A673 (cell line): ENCODE measurements at regions not wholly inside any gene's neighbourhood (a gene's known extent, or its start where the extent isn't known, plus 50 kb on each side); places are given as distances from the start of the nearest gene placed in this dataset.
A peak's percentile ranks its signal among the peaks of the same experiment; 100 is the strongest.

Experiments used
- BruUV-seq: library from RNA; stranded (reverse); fragments of 400-500 nt; replicated peaks from 2 replicates; lab custom pipeline; 2021; lab: Mats Ljungman, UMichigan
- CTCF ChIA-PET: fragments of 300-600 bp; sonication (Branson Sonifier 250); formaldehyde crosslinking; loops from one replicate; lab custom pipeline; 2022; ENCODE audit warnings: antibody characterized with exemption; lab: Charles Lee
- POLR2A ChIA-PET: fragments of 300-600 bp; sonication (Branson Sonifier 250); formaldehyde crosslinking; loops from one replicate; lab custom pipeline; 2022; ENCODE audit warnings: antibody characterized with exemption; ENCODE audit not compliant: low non-redundant PET; lab: Charles Lee
- DNase-seq: peaks from one replicate; pipeline ENCODE4 v3.0.0-alpha.2; 2015; ENCODE audit warnings: low spot score
- H3K27ac ChIP-seq: fragments of 200-600 bp; sonication (generic); 2 replicates; pipeline ENCODE4 v1.5.1; 2016; ENCODE audit warnings: mixed run types, low read depth, mild to moderate bottlenecking, mixed read lengths, antibody characterized with exemption, low read length; ENCODE audit not compliant: poor library complexity, severe bottlenecking
- H3K27me3 ChIP-seq: fragments of 200-600 bp; sonication (generic); replicated peaks from 2 replicates; pipeline ENCODE4 v1.6.1; 2017; ENCODE audit warnings: mixed run types, low read depth, mild to moderate bottlenecking, mixed read lengths, antibody characterized with exemption, low read length; ENCODE audit not compliant: insufficient read depth, poor library complexity
- H3K36me3 ChIP-seq: fragments of 200-600 bp; sonication (generic); 2 replicates; pipeline ENCODE4 v1.6.1; 2016; ENCODE audit warnings: mixed run types, mild to moderate bottlenecking, mixed read lengths, antibody characterized with exemption, low read length; ENCODE audit not compliant: insufficient read depth, poor library complexity, severe bottlenecking
- H3K4me1 ChIP-seq: fragments of 200-600 bp; sonication (generic); 2 replicates; pipeline ENCODE4 v1.6.1; 2017; ENCODE audit warnings: mixed run types, mild to moderate bottlenecking, mixed read lengths, antibody characterized with exemption, low read length; ENCODE audit not compliant: insufficient read depth, poor library complexity, severe bottlenecking
- H3K4me3 ChIP-seq: fragments of 200-600 bp; sonication (generic); 2 replicates; pipeline ENCODE4 v1.5.1; 2016; ENCODE audit warnings: low read depth, mixed run types, mild to moderate bottlenecking, mixed read lengths, low read length; ENCODE audit not compliant: poor library complexity, severe bottlenecking
- H3K9me3 ChIP-seq: fragments of 200-600 bp; sonication (generic); 2 replicates; pipeline ENCODE4 v1.6.1; 2016; ENCODE audit warnings: mixed run types, low read depth, mild to moderate bottlenecking, mixed read lengths, antibody characterized with exemption, low read length; ENCODE audit not compliant: poor library complexity, severe bottlenecking
- CTCF ChIP-seq: fragments of 300-800, 200-600 bp; sonication (generic); conservative IDR thresholded peaks from 2 replicates; pipeline ENCODE4 v1.5.1; 2017; ENCODE audit warnings: low read depth, mild to moderate bottlenecking, antibody characterized with exemption, low read length, moderate library complexity, mixed read lengths
- EZH2 ChIP-seq: fragments of 200-600 bp; sonication (generic); IDR thresholded peaks from 2 replicates; pipeline ENCODE4 v1.6.1; 2017; ENCODE audit warnings: borderline replicate concordance, low read depth, mild to moderate bottlenecking, mixed read lengths, antibody characterized with exemption, low read length; ENCODE audit not compliant: poor library complexity, severe bottlenecking
- intact Hi-C: fragments of 100-400 bp; cut with micrococcal nuclease; formaldehyde crosslinking; loops from one replicate; pipeline ENCODE4 v1.10.0; 2022; ENCODE audit not compliant: unreplicated experiment

GRCh38 chr4:112766422-112766821 lies 129.5 kb downstream of the LARP7 start:
- no peak overlapping the region for H3K4me3 ChIP-seq
- POLR2A ChIA-PET = no interaction called here
- DNase-seq = peak; percentile 70
- intact Hi-C loops = loop anchor here (1.0 to 10.0 kb wide), 5 partner anchors 172 to 532 kb away; partner anchors contain the start of gene AP1AR
- no peaks in the 10 kb centered on the region for H3K4me1 ChIP-seq
- CTCF ChIA-PET = interaction anchor here (0.6 to 2.2 kb wide), 6 partner anchors 10 to 486 kb away, joined by 3 to 26 read pairs (median 4); no protein-coding TSS in a partner anchor
- no peaks in the 10 kb centered on the region for H3K9me3 ChIP-seq
- BruUV-seq = no TSS peak
- TF ChIP-seq CTCF = peak; percentile 71
- TF ChIP-seq EZH2 = no peak
- no peaks in the 10 kb centered on the region for H3K27me3 ChIP-seq
- H3K27ac ChIP-seq = no peak overlapping the region
- no peaks in the 10 kb centered on the region for H3K36me3 ChIP-seq

GRCh38 chr4:112767386-112767785 lies 130.4 kb downstream of the LARP7 start:
- H3K27ac ChIP-seq = no peak overlapping the region
- CTCF ChIA-PET = no interaction called here
- H3K4me1 ChIP-seq = no peaks in the 10 kb centered on the region
- BruUV-seq = no TSS peak
- intact Hi-C loops = loop anchor here (5.0 to 10.0 kb wide), 4 partner anchors 243 to 533 kb away; partner anchors contain the start of gene AP1AR
- no peaks in the 10 kb centered on the region for H3K27me3 ChIP-seq
- H3K36me3 ChIP-seq = no peaks in the 10 kb centered on the region
- H3K4me3 ChIP-seq = no peak overlapping the region
- no peaks in the 10 kb centered on the region for H3K9me3 ChIP-seq
- POLR2A ChIA-PET = no interaction called here
- no peak for DNase-seq
- TF ChIP-seq EZH2 (no peak), CTCF (no peak)

GRCh38 chr4:112770114-112770513 lies 133.2 kb downstream of the LARP7 start:
- no TSS peak for BruUV-seq

More at GRCh38 chr4:112770114-112770513, 133.2 kb downstream of the LARP7 start:
- Histone ChIP-seq H3K9me3 (no peaks in the 10 kb centered on the region), H3K36me3 (no peaks in the 10 kb centered on the region), H3K27me3 (no peaks in the 10 kb centered on the region), H3K27ac (no peak overlapping the region), H3K4me1 (no peaks in the 10 kb centered on the region), H3K4me3 (no peak overlapping the region)
- intact Hi-C loops = no loop called here
- ChIA-PET POLR2A (no interaction called here), CTCF (no interaction called here)
- TF ChIP-seq EZH2 (no peak), CTCF (no peak)
- DNase-seq = no peak
